ENCODE measurements at regions not wholly inside any gene's neighbourhood (a gene's known extent, or its start where the extent isn't known, plus 50 kb on each side); places are given as distances from the start of the nearest gene placed in this dataset.
A peak's percentile ranks its signal among the peaks of the same experiment; 100 is the strongest.
"Not testable (repeated sequence)": the region's sequence is repeated elsewhere in the genome, so short reads cannot be mapped to it uniquely, and the experiment has no call there.

DNA sequence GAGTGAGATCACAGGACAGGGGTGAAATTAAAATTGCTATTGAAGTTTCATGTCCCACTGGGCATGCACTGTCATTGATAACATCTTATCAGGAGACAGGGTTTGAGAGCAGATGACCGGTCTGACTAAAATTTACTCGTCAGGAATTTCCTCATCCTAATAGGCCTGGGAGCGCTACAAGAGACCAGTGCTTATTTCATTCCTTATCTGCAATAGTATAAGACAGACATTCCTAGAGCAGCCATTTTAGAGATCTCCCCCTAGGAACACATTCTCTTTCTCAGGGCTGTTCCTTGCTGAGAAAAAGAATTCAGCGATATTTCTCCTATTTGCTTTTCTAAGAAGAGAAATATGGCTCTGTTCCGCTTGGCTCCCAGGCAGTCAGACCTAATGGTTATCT, 181.4 kb upstream of the ETV3 start:
- no peak for DNase-seq

DNA sequence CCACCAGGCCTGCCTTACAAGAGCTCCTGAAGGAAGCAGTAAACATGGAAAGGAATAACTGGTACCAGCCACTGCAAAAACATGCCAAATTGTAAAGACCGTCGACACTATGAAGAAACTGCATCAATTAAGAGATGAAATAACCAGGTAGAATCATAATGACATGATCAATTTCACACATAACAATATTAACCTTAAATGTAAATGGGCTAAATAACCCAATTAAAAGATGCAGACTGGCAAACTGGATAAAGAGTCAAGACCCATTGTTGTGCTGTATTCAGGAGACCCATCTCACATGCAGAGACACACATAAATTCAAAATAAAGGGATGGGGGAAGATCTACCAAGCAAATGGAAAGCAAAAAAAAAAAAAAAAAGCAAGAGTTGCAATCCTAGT, 179.0 kb upstream of the ETV3 start:
- not testable (repeated sequence) for DNase-seq

DNA sequence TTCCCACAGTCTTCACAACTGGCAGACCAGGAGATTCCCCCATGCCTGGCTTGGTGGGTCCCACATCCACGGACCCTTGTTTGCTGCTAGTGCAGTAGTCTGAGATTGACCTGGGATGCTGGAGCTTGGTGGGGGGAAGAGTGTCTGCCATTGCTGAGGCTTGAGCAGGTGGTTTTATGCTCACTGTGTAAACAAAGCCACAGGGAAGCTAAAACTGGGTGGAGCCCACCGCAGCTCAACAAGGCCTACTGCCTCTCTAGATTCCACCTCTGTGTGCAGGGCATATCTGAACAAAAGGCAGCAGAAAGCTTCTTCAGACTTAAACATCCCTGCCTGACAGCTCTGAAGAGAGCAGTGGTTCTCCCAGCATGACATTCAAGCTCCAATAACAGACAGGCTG, 177.3 kb upstream of the ETV3 start:
- DNase-seq = peak; percentile 19

GRCh38 chr1:157314408-157314807, 176.2 kb upstream of the ETV3 start:
- no peak for DNase-seq

DNA sequence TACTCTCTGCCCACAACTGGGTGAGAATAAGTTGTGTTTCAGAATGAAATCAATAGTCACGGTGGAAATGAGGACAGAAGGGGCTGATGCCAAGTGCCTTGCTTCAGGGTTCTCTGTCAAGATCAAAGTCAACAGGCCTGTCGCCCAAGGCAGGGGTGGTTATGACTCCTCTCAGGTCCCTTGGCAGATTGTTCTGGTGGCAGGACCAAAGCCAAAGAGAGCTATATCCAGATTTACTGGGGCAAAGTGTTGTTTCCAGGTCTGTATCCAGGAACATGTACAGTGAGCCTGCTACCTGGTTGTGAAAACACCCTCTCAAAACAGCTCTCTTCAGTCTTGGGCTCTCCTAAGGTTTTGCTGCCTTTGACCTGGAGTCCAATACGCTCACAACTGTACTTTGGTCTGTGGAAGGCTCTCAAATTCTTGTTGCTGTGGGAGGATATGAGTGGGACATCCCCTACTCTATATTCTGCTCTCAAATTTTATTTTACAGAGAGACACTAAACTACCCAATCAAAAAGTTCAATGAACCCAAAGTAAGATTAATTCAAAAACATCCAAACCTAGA, 175.1 kb upstream of the ETV3 start:
- DNase-seq = no peak

DNA sequence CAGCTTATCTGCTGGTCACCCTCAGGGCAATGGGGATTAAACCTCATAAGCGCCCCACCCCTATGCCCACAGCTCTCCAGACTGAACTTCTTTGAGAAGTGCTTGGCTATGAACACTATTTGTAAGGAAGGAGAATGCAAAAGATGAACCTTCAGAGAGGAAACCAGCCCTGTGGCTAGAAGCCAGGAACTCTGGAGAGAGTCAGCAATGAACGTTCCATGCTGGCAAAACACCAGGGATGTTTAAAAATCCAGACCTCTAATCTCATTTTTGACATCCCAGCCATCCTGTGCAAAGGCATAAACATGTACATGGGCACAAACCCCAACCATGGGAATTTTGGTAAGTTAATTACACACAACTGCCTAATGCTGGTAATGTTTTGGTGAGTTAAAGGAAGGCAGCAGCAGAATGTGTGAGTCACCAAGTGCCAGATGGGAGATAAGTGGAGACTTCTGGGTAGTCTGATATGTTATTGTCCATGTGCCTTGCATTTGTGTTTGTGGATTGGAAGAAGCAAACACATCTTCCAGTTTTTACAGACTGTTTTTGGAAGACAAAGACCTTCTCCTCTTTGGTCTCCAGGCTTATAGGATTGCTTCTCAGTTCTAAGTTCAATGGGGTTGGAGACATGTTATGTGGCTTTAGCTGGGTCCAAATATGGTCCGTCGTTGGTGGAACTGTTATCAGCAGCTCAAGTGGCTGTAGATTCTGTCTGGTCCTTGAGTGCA, 174.1 kb upstream of the ETV3 start:
- DNase-seq = no peak

- no peak for DNase-seq
Observed at GRCh38 chr1:157311730-157312081, 173.5 kb upstream of the ETV3 start.

GRCh38 chr1:157310805-157311729, 172.9 kb upstream of the ETV3 start:
- DNase-seq = peak; percentile 41

- DNase-seq = no peak
Observed at GRCh38 chr1:157310401-157310800, 172.2 kb upstream of the ETV3 start.

GRCh38 chr1:157307491-157307890, 169.3 kb upstream of the ETV3 start:
- DNase-seq = no peak

DNA sequence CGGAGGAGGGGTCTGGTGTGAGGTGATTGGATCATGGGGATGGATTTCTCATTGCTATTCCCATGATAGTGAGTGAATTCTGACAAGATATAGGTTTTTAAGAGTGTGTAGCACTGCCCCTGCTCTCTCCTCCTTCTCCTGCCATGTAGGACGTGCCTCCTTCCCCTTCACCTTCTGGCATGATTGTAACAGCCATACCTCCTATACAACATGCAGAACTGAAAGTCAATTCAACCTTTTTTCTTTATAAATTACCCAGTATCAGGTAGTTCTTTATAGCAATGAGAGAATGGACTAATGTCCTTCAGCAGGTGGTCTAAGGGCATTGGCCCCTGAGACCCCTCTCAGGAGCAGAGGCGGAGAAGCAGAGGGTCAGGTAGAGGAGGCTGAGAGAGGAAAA, 168.7 kb upstream of the ETV3 start:
- DNase-seq = no peak

- no peak for DNase-seq
Observed at GRCh38 chr1:157304271-157304670, 166.1 kb upstream of the ETV3 start.

- no peak for DNase-seq
Observed at GRCh38 chr1:157302724-157303123, 164.5 kb upstream of the ETV3 start.

DNA sequence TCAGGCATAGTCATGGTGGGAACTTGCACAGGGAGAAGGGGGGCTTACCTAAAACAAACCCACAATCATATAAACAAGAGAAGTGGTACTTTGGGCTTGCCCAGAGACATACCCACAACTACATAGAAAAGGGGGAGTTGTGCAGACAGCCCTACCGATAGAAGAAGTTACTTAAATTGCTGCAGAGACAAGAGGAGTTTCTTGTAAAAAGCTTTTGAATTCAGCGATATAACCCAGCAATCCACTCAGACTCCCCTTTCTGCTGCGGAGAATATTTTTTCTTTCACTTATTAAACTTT, 164.0 kb upstream of the ETV3 start:
- no peak for DNase-seq

- no peak for DNase-seq
Observed at GRCh38 chr1:157301477-157302198, 163.4 kb upstream of the ETV3 start.

- not testable (repeated sequence) for DNase-seq
Observed at GRCh38 chr1:157294387-157295145, 156.4 kb upstream of the ETV3 start.

DNA sequence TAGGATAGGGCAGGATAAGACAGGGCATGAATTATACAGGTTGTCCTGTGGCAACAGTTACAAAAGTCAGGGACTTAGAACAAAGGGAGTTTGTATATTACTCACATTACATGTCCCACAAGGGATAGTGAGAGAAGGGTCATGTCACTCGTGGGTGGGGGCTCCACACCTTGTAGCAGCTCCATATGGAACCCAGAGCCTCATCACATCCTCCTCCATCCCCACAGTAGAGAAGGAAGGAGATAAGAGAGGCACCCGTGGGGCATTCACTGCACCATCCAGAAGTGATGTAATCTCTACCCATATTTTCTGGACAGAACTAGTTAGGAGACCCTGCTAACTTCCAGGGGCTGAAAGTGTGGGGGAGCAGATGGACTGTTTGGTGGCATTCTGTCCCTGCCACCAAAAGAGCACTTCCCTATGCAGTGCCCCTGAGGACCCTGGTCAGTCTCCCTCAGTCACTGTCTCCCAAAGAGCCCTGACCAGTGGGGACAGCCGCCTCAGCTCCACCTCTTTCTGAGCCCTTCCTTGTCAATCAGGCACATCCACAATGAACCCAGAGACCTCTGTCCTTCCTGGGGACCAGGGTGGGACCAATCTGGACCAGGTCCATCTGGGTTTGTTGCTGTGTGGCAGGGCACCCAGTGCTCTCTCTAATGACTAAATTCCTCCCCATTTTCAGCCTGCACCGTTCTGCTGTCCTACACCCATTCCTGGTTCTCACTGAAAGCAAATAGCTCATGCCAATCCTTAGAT, 154.8 kb upstream of the ETV3 start:
- no peak for DNase-seq

GRCh38 chr1:157292302-157292701, 154.1 kb upstream of the ETV3 start:
- DNase-seq = no peak

- no peak for DNase-seq
Observed at GRCh38 chr1:157291083-157291482, 152.9 kb upstream of the ETV3 start.

GRCh38 chr1:157289424-157290105, 151.4 kb upstream of the ETV3 start:
- no peak for DNase-seq

GRCh38 chr1:157288996-157289395, 150.8 kb upstream of the ETV3 start:
- DNase-seq = no peak
